ENCODE measurements at regions not wholly inside any gene's neighbourhood (a gene's known extent, or its start where the extent isn't known, plus 50 kb on each side); places are given as distances from the start of the nearest gene placed in this dataset.

DNA sequence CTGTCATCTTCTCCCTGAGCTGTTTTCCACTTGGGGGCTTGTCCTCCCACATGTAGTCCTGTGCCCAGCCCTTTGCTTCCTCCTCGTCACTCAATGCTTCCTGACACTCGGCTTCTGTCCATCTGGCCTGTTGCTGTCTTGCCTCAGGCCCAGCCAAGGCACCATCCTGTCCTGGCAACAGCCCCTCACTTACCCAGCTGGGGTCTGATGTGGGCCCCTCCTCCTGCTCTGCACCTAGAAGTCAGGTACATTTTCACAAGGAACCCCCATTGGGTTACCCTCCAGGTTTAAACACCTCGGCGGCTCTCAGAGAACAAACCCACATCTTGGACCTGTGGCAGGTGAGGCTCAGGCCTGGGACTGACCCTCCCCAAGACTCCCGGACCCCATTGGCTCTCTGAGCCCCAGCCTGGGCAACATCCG lies 784.8 kb downstream of the TBC1D22A start:
- TF ChIP-seq POLR2AphosphoS5 (IDR thresholded peaks at IDR 0.05; ENCODE audit: low read depth) (no peak), CTCF (conservative IDR thresholded peaks at IDR 0.05; ENCODE audit: low read depth in 2 of 2) (no peak), CREB1 (CRISPR knock-in tag; IDR thresholded peaks at IDR 0.05; ENCODE audit: low read depth) (no peak), EZH2 (IDR thresholded peaks at IDR 0.05; ENCODE audit: low read depth, unreplicated experiment) (no peak), STAT1 (IDR thresholded peaks at IDR 0.05; ENCODE audit: unreplicated experiment) (no peak), ETS1 (IDR thresholded peaks at IDR 0.05) (no peak), EZH2phosphoT487 (IDR thresholded peaks at IDR 0.05; ENCODE audit: unreplicated experiment) (no peak), ZNF331 (CRISPR knock-in tag; IDR thresholded peaks at IDR 0.05; ENCODE audit: low read depth) (no peak), JUNB (IDR thresholded peaks at IDR 0.05; ENCODE audit: unreplicated experiment) (no peak)
- TF ChIP-seq, protein P1, sequence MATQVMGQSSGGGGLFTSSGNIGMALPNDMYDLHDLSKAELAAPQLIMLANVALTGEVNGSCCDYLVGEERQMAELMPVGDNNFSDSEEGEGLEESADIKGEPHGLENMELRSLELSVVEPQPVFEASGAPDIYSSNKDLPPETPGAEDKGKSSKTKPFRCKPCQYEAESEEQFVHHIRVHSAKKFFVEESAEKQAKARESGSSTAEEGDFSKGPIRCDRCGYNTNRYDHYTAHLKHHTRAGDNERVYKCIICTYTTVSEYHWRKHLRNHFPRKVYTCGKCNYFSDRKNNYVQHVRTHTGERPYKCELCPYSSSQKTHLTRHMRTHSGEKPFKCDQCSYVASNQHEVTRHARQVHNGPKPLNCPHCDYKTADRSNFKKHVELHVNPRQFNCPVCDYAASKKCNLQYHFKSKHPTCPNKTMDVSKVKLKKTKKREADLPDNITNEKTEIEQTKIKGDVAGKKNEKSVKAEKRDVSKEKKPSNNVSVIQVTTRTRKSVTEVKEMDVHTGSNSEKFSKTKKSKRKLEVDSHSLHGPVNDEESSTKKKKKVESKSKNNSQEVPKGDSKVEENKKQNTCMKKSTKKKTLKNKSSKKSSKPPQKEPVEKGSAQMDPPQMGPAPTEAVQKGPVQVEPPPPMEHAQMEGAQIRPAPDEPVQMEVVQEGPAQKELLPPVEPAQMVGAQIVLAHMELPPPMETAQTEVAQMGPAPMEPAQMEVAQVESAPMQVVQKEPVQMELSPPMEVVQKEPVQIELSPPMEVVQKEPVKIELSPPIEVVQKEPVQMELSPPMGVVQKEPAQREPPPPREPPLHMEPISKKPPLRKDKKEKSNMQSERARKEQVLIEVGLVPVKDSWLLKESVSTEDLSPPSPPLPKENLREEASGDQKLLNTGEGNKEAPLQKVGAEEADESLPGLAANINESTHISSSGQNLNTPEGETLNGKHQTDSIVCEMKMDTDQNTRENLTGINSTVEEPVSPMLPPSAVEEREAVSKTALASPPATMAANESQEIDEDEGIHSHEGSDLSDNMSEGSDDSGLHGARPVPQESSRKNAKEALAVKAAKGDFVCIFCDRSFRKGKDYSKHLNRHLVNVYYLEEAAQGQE (IDR thresholded peaks at IDR 0.05; ENCODE audit: unreplicated experiment): no peak

Data from GM23338 (cell line).